SH-SY5Y (cell line): ENCODE measurements at regions not wholly inside any gene's neighbourhood (a gene's known extent, or its start where the extent isn't known, plus 50 kb on each side); places are given as distances from the start of the nearest gene placed in this dataset.

Experiments used
- GATA2 ChIP-seq: IDR thresholded peaks from 2 replicates; pipeline ENCODE4 v1.6.1; 2011; ENCODE audit warnings: mild to moderate bottlenecking, low read depth, low read length
- GATA3 ChIP-seq: IDR thresholded peaks from 2 replicates; pipeline ENCODE4 v1.6.1; 2011; ENCODE audit warnings: low read depth, mild to moderate bottlenecking, low read length, moderate library complexity

- TF ChIP-seq GATA2 (no peak), GATA3 (no peak)
Measured at GRCh38 chr16:73154063-73154870, 106.3 kb upstream of the ZFHX3 start.
